ENCODE measurements at regions not wholly inside any gene's neighbourhood (a gene's known extent, or its start where the extent isn't known, plus 50 kb on each side); places are given as distances from the start of the nearest gene placed in this dataset.

DNA sequence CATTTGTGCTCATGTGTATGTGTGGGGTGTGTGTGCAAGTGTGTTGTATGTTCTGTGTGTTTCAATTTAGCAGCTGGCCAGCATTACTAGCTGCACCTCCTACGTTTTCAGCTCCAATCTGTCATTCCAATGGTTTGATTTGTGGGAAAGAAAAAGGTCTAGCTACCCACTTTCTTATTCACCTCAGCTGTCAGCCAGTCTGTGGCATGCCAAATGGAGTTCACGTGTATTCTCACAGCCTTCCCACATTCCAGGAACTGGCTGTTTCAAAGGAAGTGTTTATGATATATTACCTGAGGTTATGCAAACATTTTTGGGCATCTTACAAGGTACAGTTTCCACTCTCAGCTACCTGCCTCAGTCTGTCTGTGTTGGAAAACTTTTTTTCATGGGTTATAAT, 220.2 kb upstream of the CPNE8 start:
- TF ChIP-seq TAF1 (IDR thresholded peaks at IDR 0.05; ENCODE audit: low read depth) (no peak), YY1 (IDR thresholded peaks at IDR 0.05; ENCODE audit: low read depth) (no peak), ZBTB7A (IDR thresholded peaks at IDR 0.05; ENCODE audit: low read depth) (no peak), NFIC (IDR thresholded peaks at IDR 0.05) (no peak), TCF12 (IDR thresholded peaks at IDR 0.05; ENCODE audit: low read depth) (no peak), TEAD4 (IDR thresholded peaks at IDR 0.05) (no peak), CREB1 (IDR thresholded peaks at IDR 0.05; ENCODE audit: low read depth) (no peak), EP300 (IDR thresholded peaks at IDR 0.05; ENCODE audit: borderline replicate concordance) (no peak), FOXM1 (IDR thresholded peaks at IDR 0.05; ENCODE audit: borderline replicate concordance, low read depth) (no peak)
- TF ChIP-seq, protein P1, sequence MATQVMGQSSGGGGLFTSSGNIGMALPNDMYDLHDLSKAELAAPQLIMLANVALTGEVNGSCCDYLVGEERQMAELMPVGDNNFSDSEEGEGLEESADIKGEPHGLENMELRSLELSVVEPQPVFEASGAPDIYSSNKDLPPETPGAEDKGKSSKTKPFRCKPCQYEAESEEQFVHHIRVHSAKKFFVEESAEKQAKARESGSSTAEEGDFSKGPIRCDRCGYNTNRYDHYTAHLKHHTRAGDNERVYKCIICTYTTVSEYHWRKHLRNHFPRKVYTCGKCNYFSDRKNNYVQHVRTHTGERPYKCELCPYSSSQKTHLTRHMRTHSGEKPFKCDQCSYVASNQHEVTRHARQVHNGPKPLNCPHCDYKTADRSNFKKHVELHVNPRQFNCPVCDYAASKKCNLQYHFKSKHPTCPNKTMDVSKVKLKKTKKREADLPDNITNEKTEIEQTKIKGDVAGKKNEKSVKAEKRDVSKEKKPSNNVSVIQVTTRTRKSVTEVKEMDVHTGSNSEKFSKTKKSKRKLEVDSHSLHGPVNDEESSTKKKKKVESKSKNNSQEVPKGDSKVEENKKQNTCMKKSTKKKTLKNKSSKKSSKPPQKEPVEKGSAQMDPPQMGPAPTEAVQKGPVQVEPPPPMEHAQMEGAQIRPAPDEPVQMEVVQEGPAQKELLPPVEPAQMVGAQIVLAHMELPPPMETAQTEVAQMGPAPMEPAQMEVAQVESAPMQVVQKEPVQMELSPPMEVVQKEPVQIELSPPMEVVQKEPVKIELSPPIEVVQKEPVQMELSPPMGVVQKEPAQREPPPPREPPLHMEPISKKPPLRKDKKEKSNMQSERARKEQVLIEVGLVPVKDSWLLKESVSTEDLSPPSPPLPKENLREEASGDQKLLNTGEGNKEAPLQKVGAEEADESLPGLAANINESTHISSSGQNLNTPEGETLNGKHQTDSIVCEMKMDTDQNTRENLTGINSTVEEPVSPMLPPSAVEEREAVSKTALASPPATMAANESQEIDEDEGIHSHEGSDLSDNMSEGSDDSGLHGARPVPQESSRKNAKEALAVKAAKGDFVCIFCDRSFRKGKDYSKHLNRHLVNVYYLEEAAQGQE (IDR thresholded peaks at IDR 0.05; ENCODE audit: low read depth): no peak
- TF ChIP-seq, protein P2, sequence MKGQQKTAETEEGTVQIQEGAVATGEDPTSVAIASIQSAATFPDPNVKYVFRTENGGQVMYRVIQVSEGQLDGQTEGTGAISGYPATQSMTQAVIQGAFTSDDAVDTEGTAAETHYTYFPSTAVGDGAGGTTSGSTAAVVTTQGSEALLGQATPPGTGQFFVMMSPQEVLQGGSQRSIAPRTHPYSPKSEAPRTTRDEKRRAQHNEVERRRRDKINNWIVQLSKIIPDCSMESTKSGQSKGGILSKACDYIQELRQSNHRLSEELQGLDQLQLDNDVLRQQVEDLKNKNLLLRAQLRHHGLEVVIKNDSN (IDR thresholded peaks at IDR 0.05): no peak

- no peak for TF ChIP-seq ZBTB7A (IDR thresholded peaks at IDR 0.05; ENCODE audit: low read depth)
- TF ChIP-seq TEAD4 (IDR thresholded peaks at IDR 0.05): no peak
- no peak for TF ChIP-seq CREB1 (IDR thresholded peaks at IDR 0.05; ENCODE audit: low read depth)
- TF ChIP-seq RAD21 (IDR thresholded peaks at IDR 0.05; ENCODE audit: low read depth): no peak
- TF ChIP-seq, protein P1 (IDR thresholded peaks at IDR 0.05; ENCODE audit: low read depth): no peak
- no peak for TF ChIP-seq EGR1 (IDR thresholded peaks at IDR 0.05)
- TF ChIP-seq, protein P2 (IDR thresholded peaks at IDR 0.05): no peak
Observed at GRCh38 chr12:39124768-39125167, 219.4 kb upstream of the CPNE8 start.

DNA sequence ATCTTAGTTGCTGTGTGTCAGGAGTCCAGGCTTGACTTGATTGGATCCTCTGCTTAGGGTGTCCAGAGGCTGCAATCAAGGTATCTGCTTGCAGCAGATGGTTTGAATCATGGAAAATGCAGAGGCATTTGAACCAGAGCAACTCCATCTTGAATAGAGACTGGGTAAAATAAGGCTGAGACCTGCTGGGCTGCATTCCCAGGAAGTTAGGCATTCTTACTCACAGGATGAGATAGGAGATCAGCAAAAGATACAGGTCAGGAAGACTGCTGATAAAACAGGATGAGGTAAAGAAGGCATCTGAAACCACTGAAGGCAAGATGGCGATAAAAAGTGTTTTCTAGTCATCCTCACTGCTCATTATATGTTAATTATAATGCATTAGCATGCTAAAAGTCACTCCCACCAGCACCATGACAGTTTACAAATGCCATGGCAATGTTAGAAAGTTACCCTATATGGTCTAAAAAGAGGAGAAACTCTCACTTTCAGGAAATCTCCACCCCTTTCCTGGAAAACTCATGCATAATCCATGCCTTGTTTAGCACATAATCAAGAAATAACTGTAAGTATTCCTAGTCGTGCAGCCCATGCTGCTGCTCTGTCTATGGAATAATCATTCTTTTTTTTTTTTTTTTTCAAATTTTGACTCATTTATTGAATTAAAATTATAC, 218.3 kb upstream of the CPNE8 start:
- TF ChIP-seq ZBTB7A (IDR thresholded peaks at IDR 0.05; ENCODE audit: low read depth) (no peak), FOXM1 (IDR thresholded peaks at IDR 0.05; ENCODE audit: borderline replicate concordance, low read depth) (no peak), TEAD4 (IDR thresholded peaks at IDR 0.05) (no peak), MAX (IDR thresholded peaks at IDR 0.05) (no peak)
- TF ChIP-seq, protein P1 (IDR thresholded peaks at IDR 0.05; ENCODE audit: low read depth): no peak

- TF ChIP-seq, protein P2 (IDR thresholded peaks at IDR 0.05): no peak
- no peak for TF ChIP-seq CREB1 (IDR thresholded peaks at IDR 0.05; ENCODE audit: low read depth)
- TF ChIP-seq RAD21 (IDR thresholded peaks at IDR 0.05; ENCODE audit: low read depth): peak; percentile 20; the same call in 1 of the 2 replicates
- no peak for TF ChIP-seq FOXM1 (IDR thresholded peaks at IDR 0.05; ENCODE audit: borderline replicate concordance, low read depth)
Observed at GRCh38 chr12:39122562-39123204, 217.3 kb upstream of the CPNE8 start.

DNA sequence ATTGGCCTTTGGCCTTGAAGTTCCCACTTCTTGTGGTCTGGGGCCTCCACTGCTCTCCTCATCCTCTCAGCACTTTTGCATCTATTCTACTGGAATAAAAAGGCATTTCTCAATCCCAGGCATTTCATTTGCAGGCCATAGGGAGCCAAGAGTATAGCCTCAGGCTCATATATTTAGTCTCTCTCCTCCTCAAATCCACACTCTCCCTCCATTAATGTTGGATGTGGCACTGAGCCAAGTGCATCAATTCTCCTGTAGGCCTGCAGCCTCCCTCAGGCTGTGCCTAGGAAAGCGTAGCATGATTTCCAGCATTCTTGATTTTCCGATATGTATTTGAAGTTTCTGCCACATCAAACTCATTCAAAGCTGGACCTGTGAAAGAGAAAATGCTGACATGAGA, 211.5 kb upstream of the CPNE8 start:
- no peak for TF ChIP-seq RAD21 (IDR thresholded peaks at IDR 0.05; ENCODE audit: low read depth)
- TF ChIP-seq, protein P1 (IDR thresholded peaks at IDR 0.05; ENCODE audit: low read depth): no peak
- TF ChIP-seq NFIC (IDR thresholded peaks at IDR 0.05): peak; percentile 33; the same call in 1 of the 2 replicates
- TF ChIP-seq EGR1 (IDR thresholded peaks at IDR 0.05): no peak
- TF ChIP-seq CEBPB (IDR thresholded peaks at IDR 0.05): no peak
- no peak for TF ChIP-seq CREB1 (IDR thresholded peaks at IDR 0.05; ENCODE audit: low read depth)
- no peak for TF ChIP-seq YY1 (IDR thresholded peaks at IDR 0.05; ENCODE audit: low read depth)
- no peak for TF ChIP-seq MAX (IDR thresholded peaks at IDR 0.05)
- TF ChIP-seq FOXM1 (IDR thresholded peaks at IDR 0.05; ENCODE audit: borderline replicate concordance, low read depth): no peak
